Loucy (cell line): ENCODE measurements at regions not wholly inside any gene's neighbourhood (a gene's known extent, or its start where the extent isn't known, plus 50 kb on each side); places are given as distances from the start of the nearest gene placed in this dataset.

ENCODE experiments used
- H2AFZ ChIP-seq: fragments of 200-600 bp; sonication (generic); 2 replicates; pipeline ENCODE4 v1.6.0; 2016; ENCODE audit warnings: antibody characterized with exemption, mild to moderate bottlenecking, low read length, moderate library complexity
- H3F3A ChIP-seq: fragments of 200-600 bp; 2 replicates; pipeline ENCODE4 v1.6.0; 2016; ENCODE audit warnings: antibody characterized with exemption, low read depth, mild to moderate bottlenecking
- H3K27me3 ChIP-seq: fragments of 200-600 bp; sonication (generic); 2 replicates; pipeline ENCODE4 v1.6.1; 2014; ENCODE audit warnings: low read length, mild to moderate bottlenecking; ENCODE audit not compliant: insufficient read depth, poor library complexity, severe bottlenecking
- H3K36me3 ChIP-seq: fragments of 200-600 bp; sonication (generic); 2 replicates; pipeline ENCODE4 v1.6.1; 2016; ENCODE audit warnings: low read length; ENCODE audit not compliant: insufficient read depth
- H3K4me1 ChIP-seq: fragments of 200-600 bp; sonication (generic); 2 replicates; pipeline ENCODE4 v1.5.1; 2014; ENCODE audit warnings: low read length, mild to moderate bottlenecking; ENCODE audit not compliant: insufficient read depth, poor library complexity, severe bottlenecking
- H3K4me2 ChIP-seq: fragments of 200-600 bp; sonication (generic); 2 replicates; pipeline ENCODE4 v1.6.0; 2014; ENCODE audit warnings: antibody characterized with exemption, low read length, low read depth, mild to moderate bottlenecking; ENCODE audit not compliant: poor library complexity, severe bottlenecking
- H3K4me3 ChIP-seq: fragments of 200-600 bp; sonication (generic); 2 replicates; pipeline ENCODE4 v1.5.1; 2014; ENCODE audit warnings: low read length, mild to moderate bottlenecking, mixed read lengths; ENCODE audit not compliant: poor library complexity, severe bottlenecking
- H3K79me2 ChIP-seq: fragments of 200-600 bp; sonication (generic); 2 replicates; pipeline ENCODE4 v1.6.1; 2014; ENCODE audit warnings: low read length; ENCODE audit not compliant: insufficient read depth
- H3K9ac ChIP-seq: fragments of 200-600 bp; sonication (generic); 2 replicates; pipeline ENCODE4 v1.6.0; 2014; ENCODE audit warnings: mild to moderate bottlenecking, low read depth, low read length, moderate library complexity; ENCODE audit not compliant: poor library complexity, severe bottlenecking
- H3K9me2 ChIP-seq: fragments of 200-600 bp; sonication (generic); replicated peaks from 2 replicates; pipeline ENCODE4 v1.6.1; 2016; ENCODE audit warnings: low read depth, low read length, mixed read lengths
- H3K9me3 ChIP-seq: fragments of 200-600 bp; sonication (generic); 2 replicates; pipeline ENCODE4 v1.6.1; 2014; ENCODE audit warnings: mild to moderate bottlenecking, antibody characterized with exemption, low read length, low read depth; ENCODE audit not compliant: insufficient read depth
- H4K20me1 ChIP-seq: fragments of 200-600 bp; sonication (generic); 2 replicates; pipeline ENCODE4 v1.6.0; 2014; ENCODE audit warnings: antibody characterized with exemption, low read length, mild to moderate bottlenecking; ENCODE audit not compliant: insufficient read depth, poor library complexity, severe bottlenecking
- CTCF ChIP-seq: fragments of 200-600 bp; sonication (generic); conservative IDR thresholded peaks from 2 replicates; pipeline ENCODE4 v1.5.1; 2014; ENCODE audit warnings: mild to moderate bottlenecking, antibody characterized with exemption, low read length
- EZH2phosphoT487 ChIP-seq: fragments of 200-600 bp; IDR thresholded peaks from 2 replicates; pipeline ENCODE4 v1.6.1; 2018; ENCODE audit warnings: antibody characterized with exemption, mild to moderate bottlenecking, moderate library complexity, borderline replicate concordance

GRCh38 chr10:120666308-120666707 is 184.9 kb upstream of the WDR11 start:
- TF ChIP-seq EZH2phosphoT487 = no peak
- no peak for TF ChIP-seq CTCF
- Histone ChIP-seq H2AFZ (no peak overlapping the region), H3K4me3 (no peak overlapping the region), H3K4me1 (peaks cover 4% of the 10 kb centered on the region), H3K4me2 (no peak overlapping the region), H3K79me2 (no peaks in the 10 kb centered on the region), H3K9me3 (no peaks in the 10 kb centered on the region), H3K9me2 (no peaks in the 10 kb centered on the region), H3F3A (no peaks in the 10 kb centered on the region), H3K36me3 (no peaks in the 10 kb centered on the region), H3K9ac (no peak overlapping the region), H3K27me3 (no peaks in the 10 kb centered on the region), H4K20me1 (no peaks in the 10 kb centered on the region)

- H3K9ac ChIP-seq = no peak overlapping the region
- no peak overlapping the region for H2AFZ ChIP-seq
- TF ChIP-seq CTCF (no peak), EZH2phosphoT487 (no peak)
- no peaks in the 10 kb centered on the region for H3K79me2 ChIP-seq
- H3K36me3 ChIP-seq = no peaks in the 10 kb centered on the region
- no peaks in the 10 kb centered on the region for H3K9me3 ChIP-seq
- H3K4me1 ChIP-seq = peaks cover 4% of the 10 kb centered on the region
- H3K9me2 ChIP-seq = no peaks in the 10 kb centered on the region
- no peaks in the 10 kb centered on the region for H4K20me1 ChIP-seq
- H3K4me3 ChIP-seq = no peak overlapping the region
- H3F3A ChIP-seq = no peaks in the 10 kb centered on the region
- H3K4me2 ChIP-seq = no peak overlapping the region
- H3K27me3 ChIP-seq = no peaks in the 10 kb centered on the region
These were observed 183.9 kb upstream of the WDR11 start for GRCh38 chr10:120667276-120667675.

GRCh38 chr10:120671491-120671890 is 179.7 kb upstream of the WDR11 start:
- H3K9me2 ChIP-seq = no peaks in the 10 kb centered on the region
- H3K9ac ChIP-seq = no peak overlapping the region
- H3K9me3 ChIP-seq = 0 out of 2 replicates have a peak, but pooled peaks cover 2% of the 10 kb centered on the region
- H4K20me1 ChIP-seq = no peaks in the 10 kb centered on the region
- no peak overlapping the region for H2AFZ ChIP-seq
- no peak overlapping the region for H3K4me3 ChIP-seq
- H3K27me3 ChIP-seq = no peaks in the 10 kb centered on the region
- peaks cover 4% of the 10 kb centered on the region for H3K4me1 ChIP-seq
- no peak for TF ChIP-seq EZH2phosphoT487
- no peak for TF ChIP-seq CTCF
- H3K79me2 ChIP-seq = no peaks in the 10 kb centered on the region
- no peak overlapping the region for H3K4me2 ChIP-seq
- no peaks in the 10 kb centered on the region for H3K36me3 ChIP-seq
- no peaks in the 10 kb centered on the region for H3F3A ChIP-seq
